ENCODE measurements at regions not wholly inside any gene's neighbourhood (a gene's known extent, or its start where the extent isn't known, plus 50 kb on each side); places are given as distances from the start of the nearest gene placed in this dataset.

DNA sequence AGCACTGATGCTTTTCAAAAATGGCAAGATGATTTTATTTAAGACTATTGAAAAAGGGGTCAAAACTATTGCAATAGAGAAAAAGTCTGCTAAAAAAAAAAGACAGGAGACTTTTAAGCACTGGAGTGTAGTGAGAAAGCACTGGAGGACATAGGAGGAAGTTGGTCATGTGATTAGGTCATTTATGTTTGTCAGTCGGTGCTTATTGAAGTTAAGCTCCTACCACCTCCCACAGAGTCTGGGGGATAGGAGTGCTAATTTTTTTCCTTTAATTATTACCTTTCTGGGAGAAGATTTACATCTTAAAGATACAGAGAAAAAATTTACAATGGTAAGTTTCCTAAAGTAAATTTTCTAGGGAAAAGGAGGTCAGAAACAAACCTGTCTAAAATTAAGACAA lies 80.2 kb upstream of the TMEM229A start:
- no peak overlapping the region for H4K8ac ChIP-seq (replicated peaks; ENCODE audit: insufficient read length, low read depth, low read length)
- H4K91ac ChIP-seq (ENCODE audit: insufficient read length, low read depth, low read length) = no peak overlapping the region
- peaks cover 0 to 10% (median 0%) of the 10 kb centered on the region in 3 experiments; a peak in 1 of 7 replicates for H3K36me3 Mint-ChIP-seq (ENCODE audit: insufficient read depth in 1 of 3, low read depth in 3 of 3)
- no peak overlapping the region for H2BK120ac ChIP-seq (ENCODE audit: low read depth, low read length, poor library complexity, severe bottlenecking)
- H3K79me2 ChIP-seq (ENCODE audit: insufficient read depth, low read length) = no peaks in the 10 kb centered on the region
- no peak overlapping the region for H3K9ac ChIP-seq (ENCODE audit: extremely low read depth, insufficient read length, low read length)
- no peak overlapping the region for H3T11ph ChIP-seq (ENCODE audit: low read length)
- no peak overlapping the region for H2BK5ac ChIP-seq (ENCODE audit: insufficient read length, low read length)
- TF ChIP-seq CTCF (conservative IDR thresholded peaks at IDR 0.05) = no peak
- DNase-seq = no peak
- H3K27ac Mint-ChIP-seq = no peak overlapping the region
- H3K4me3 Mint-ChIP-seq = no peak overlapping the region
- no peak overlapping the region for H2BK20ac ChIP-seq (ENCODE audit: low read depth, low read length, poor library complexity, severe bottlenecking)
- no peaks in the 10 kb centered on the region for H3K27me3 ChIP-seq (ENCODE audit: insufficient read depth, low read length)
- no peaks in the 10 kb centered on the region for H3K4me1 ChIP-seq (ENCODE audit: insufficient read depth, low read length)
- no peak overlapping the region for H3K4ac ChIP-seq (ENCODE audit: low read depth, low read length)
- no peaks in the 10 kb centered on the region for H3K9me3 ChIP-seq (ENCODE audit: control insufficient read depth, low read depth, low read length)
- no peak overlapping the region for H2AK5ac ChIP-seq (ENCODE audit: insufficient read length, low read length)
- no peak overlapping the region for H2BK12ac ChIP-seq (ENCODE audit: insufficient read length, low read depth, low read length)
- no peak overlapping the region for H3K23ac ChIP-seq (ENCODE audit: insufficient read length, low read depth, low read length)
- H3K9me3 Mint-ChIP-seq = peaks cover 0 to 2% of the 10 kb centered on the region in 2 experiments; a peak in 1 of 5 replicates
- no peak overlapping the region for H3K4me2 ChIP-seq (ENCODE audit: insufficient read depth, insufficient read length, low read length)
- no peak overlapping the region for H2BK15ac ChIP-seq (ENCODE audit: low read depth, low read length)
- H3K14ac ChIP-seq (ENCODE audit: insufficient read depth, low read length) = no peak overlapping the region
- H3K79me1 ChIP-seq (ENCODE audit: insufficient read depth, low read depth, low read length, poor library complexity, severe bottlenecking) = no peaks in the 10 kb centered on the region
- H3K27me3 Mint-ChIP-seq (ENCODE audit: low read depth) = no peaks in the 10 kb centered on the region
- no peaks in the 10 kb centered on the region for H3K23me2 ChIP-seq (ENCODE audit: insufficient read length, low read depth, low read length, poor library complexity, severe bottlenecking)
- H4K20me1 ChIP-seq (ENCODE audit: control insufficient read depth, insufficient read depth, insufficient read length) = no peaks in the 10 kb centered on the region
- no CpG with 5 or more reads among the region's 1 CpG for WGBS (ENCODE audit: extremely low coverage, insufficient read length, low lambda C conversion rate)
- no peak overlapping the region for H2AFZ ChIP-seq (ENCODE audit: low read length)
- no peak overlapping the region for H4K5ac ChIP-seq (ENCODE audit: insufficient read length, low read depth, low read length)
- no peak overlapping the region for H3K56ac ChIP-seq (ENCODE audit: insufficient read length, low read depth, low read length)
- H3K4me1 Mint-ChIP-seq = peaks cover 11 to 13% of the 10 kb centered on the region in 2 experiments
- H3K18ac ChIP-seq (ENCODE audit: insufficient read length, low read depth, low read length) = no peak overlapping the region
- H3K27ac ChIP-seq (ENCODE audit: insufficient read length, low read depth, low read length) = no peak overlapping the region

Data from H9 (cell line).